ENCODE measurements at regions not wholly inside any gene's neighbourhood (a gene's known extent, or its start where the extent isn't known, plus 50 kb on each side); places are given as distances from the start of the nearest gene placed in this dataset.

- ChIA-PET CTCF (no interaction called here), POLR2A (ENCODE audit: unreplicated experiment) (no interaction called here)
- H2BK15ac ChIP-seq (ENCODE audit: low read depth, low read length), result no peak overlapping the region
- no peak overlapping the region for H2AK5ac ChIP-seq (ENCODE audit: low read depth, low read length)
- ATAC-seq (ENCODE audit: low read depth) (no peak), DNase-seq (no peak)
- H3K9ac ChIP-seq (ENCODE audit: low read depth, low read length), result no peak overlapping the region
- H4K91ac ChIP-seq (ENCODE audit: insufficient read depth, low read depth, low read length), result no peak overlapping the region
- no peak overlapping the region for H4K8ac ChIP-seq (ENCODE audit: low read depth in 2 of 2, low read length in 2 of 2)
- H3K27me3 ChIP-seq (ENCODE audit: control insufficient read depth, insufficient read depth, low read length), result peaks cover 13% of the 10 kb centered on the region; the same call in 1 of the 2 replicates
- H3K4me1 ChIP-seq (ENCODE audit: control insufficient read depth, insufficient read depth, low read length), result no peaks in the 10 kb centered on the region
- no peaks in the 10 kb centered on the region for H3K79me1 ChIP-seq (ENCODE audit: low read depth in 1 of 2, low read length in 2 of 2)
- no peak overlapping the region for H4K5ac ChIP-seq (ENCODE audit: low read depth, low read length)
- no peak overlapping the region for H2BK20ac ChIP-seq (ENCODE audit: low read depth, low read length)
- no peak overlapping the region for H2AK9ac ChIP-seq (replicated peaks; ENCODE audit: low read depth, low read length, poor library complexity)
- no peak overlapping the region for H3K23ac ChIP-seq (ENCODE audit: low read depth, low read length)
- no peaks in the 10 kb centered on the region for H3K9me3 ChIP-seq (ENCODE audit: control insufficient read depth, insufficient read depth, low read length)
- no peaks in the 10 kb centered on the region for H4K20me1 ChIP-seq (ENCODE audit: insufficient read depth, low read length)
- no peak overlapping the region for H3K27ac ChIP-seq (ENCODE audit: insufficient read depth, low read length)
- no peak overlapping the region for H3K18ac ChIP-seq (ENCODE audit: low read depth, low read length)
- H3K36me3 ChIP-seq (ENCODE audit: control insufficient read depth, insufficient read depth, low read length), result no peaks in the 10 kb centered on the region
- WGBS, 2 experiments (ENCODE audit: extremely low coverage in 2 of 2, insufficient read length in 1 of 2), result no CpG with 5 or more reads among the region's 4 CpGs
- dilution Hi-C loops (cut with HindIII; ENCODE audit: low sequenced_read_pairs, unreplicated experiment) (no loop called here), in situ Hi-C loops (cut with MboI; ENCODE audit: low sequenced_read_pairs) (no loop called here), intact Hi-C loops (cut with micrococcal nuclease) (no loop called here)
- no peak overlapping the region for H2BK120ac ChIP-seq (ENCODE audit: low read depth, low read length)
- H2AFZ ChIP-seq (replicated peaks; ENCODE audit: low read length, poor library complexity), result no peak overlapping the region
- no peaks in the 10 kb centered on the region for H3K9me1 ChIP-seq (ENCODE audit: insufficient read depth, low read length)
- no peak overlapping the region for H3K14ac ChIP-seq (replicated peaks; ENCODE audit: low read depth, low read length)
- no peak overlapping the region for H3K4me2 ChIP-seq (ENCODE audit: low read depth, low read length)
- BruUV-seq (replicated peaks), result no TSS peak
- no peak for TF ChIP-seq SMC3 (IDR thresholded peaks at IDR 0.05; ENCODE audit: low read depth, low read length)
- no peak for TF ChIP-seq FOS (IDR thresholded peaks at IDR 0.05; ENCODE audit: low read depth, low read length)
- no peak for TF ChIP-seq CEBPB (IDR thresholded peaks at IDR 0.05; ENCODE audit: low read depth, low read length)
- TF ChIP-seq CHD1 (IDR thresholded peaks at IDR 0.05; ENCODE audit: low read depth, low read length), result no peak
- no peak for TF ChIP-seq RAD21 (IDR thresholded peaks at IDR 0.05; ENCODE audit: low read length)
- TF ChIP-seq MAZ (IDR thresholded peaks at IDR 0.05; ENCODE audit: borderline replicate concordance, low read depth, low read length), result no peak
- no peak for TF ChIP-seq MXI1 (IDR thresholded peaks at IDR 0.05; ENCODE audit: borderline replicate concordance, low read depth, low read length)
- no peak for TF ChIP-seq MAFK (IDR thresholded peaks at IDR 0.05; ENCODE audit: low read depth, low read length)
- TF ChIP-seq RCOR1 (IDR thresholded peaks at IDR 0.05; ENCODE audit: insufficient replicate concordance, low read length), result no peak
- TF ChIP-seq NFE2L2 (IDR thresholded peaks at IDR 0.05; ENCODE audit: low read depth, low read length), result no peak
- TF ChIP-seq BHLHE40 (IDR thresholded peaks at IDR 0.05; ENCODE audit: low read depth, low read length), result no peak
- TF ChIP-seq RFX5 (IDR thresholded peaks at IDR 0.05; ENCODE audit: low read depth, low read length), result no peak
- TF ChIP-seq CTCF (conservative IDR thresholded peaks at IDR 0.05; ENCODE audit: low read depth, low read length), result no peak
- TF ChIP-seq POLR2A (IDR thresholded peaks at IDR 0.05; ENCODE audit: low read depth, low read length), result no peak
- no peak for TF ChIP-seq USF2 (IDR thresholded peaks at IDR 0.05; ENCODE audit: low read depth, low read length)
- no peak for TF ChIP-seq ELK1 (IDR thresholded peaks at IDR 0.05; ENCODE audit: borderline replicate concordance, low read depth, low read length)
- no peak overlapping the region for H3K4ac ChIP-seq (ENCODE audit: low read depth, low read length)
- no peak overlapping the region for H3K4me3 ChIP-seq (ENCODE audit: insufficient read depth, low read depth, low read length)
- H3K56ac ChIP-seq (ENCODE audit: extremely low read depth, insufficient read depth, low read length), result no peak overlapping the region
- no peak overlapping the region for H2BK5ac ChIP-seq (ENCODE audit: low read depth, low read length, poor library complexity, severe bottlenecking)
Measured at GRCh38 chr3:127438371-127438770, 150.5 kb upstream of the PRR20G start.

All from IMR-90 (cell line).